GM12891 (cell line): ENCODE measurements at regions not wholly inside any gene's neighbourhood (a gene's known extent, or its start where the extent isn't known, plus 50 kb on each side); places are given as distances from the start of the nearest gene placed in this dataset.

Source experiments
- PAX5 ChIP-seq: IDR thresholded peaks from 2 replicates; pipeline ENCODE4 v1.6.1; 2011; ENCODE audit warnings: low read length, moderate library complexity, mild to moderate bottlenecking; ENCODE audit not compliant: insufficient read depth, severe bottlenecking
- POLR2A ChIP-seq: IDR thresholded peaks from 2 replicates; pipeline ENCODE4 v1.6.1; 2011; ENCODE audit warnings: low read depth, low read length, control low read depth
- POLR2AphosphoS5 ChIP-seq: IDR thresholded peaks from 2 replicates; pipeline ENCODE4 v1.6.1; 2011; ENCODE audit warnings: low read depth, low read length, control low read depth
- POU2F2 ChIP-seq: IDR thresholded peaks from 2 replicates; pipeline ENCODE4 v1.6.1; 2011; ENCODE audit warnings: low read depth, mild to moderate bottlenecking, control low read depth, low read length, moderate library complexity
- SPI1 ChIP-seq: IDR thresholded peaks from 2 replicates; pipeline ENCODE4 v1.6.1; 2011; ENCODE audit warnings: low read depth, low read length, control low read depth
- TAF1 ChIP-seq: IDR thresholded peaks from 2 replicates; pipeline ENCODE4 v1.6.1; 2011; ENCODE audit warnings: low read depth, low read length, control low read depth

GRCh38 chr3:5270666-5271371, 83.3 kb downstream of the EDEM1 start:
- TF ChIP-seq POLR2AphosphoS5 = no peak
- no peak for TF ChIP-seq POLR2A
- TF ChIP-seq TAF1 = no peak
- TF ChIP-seq PAX5 = no peak
- TF ChIP-seq SPI1 = no peak
- TF ChIP-seq POU2F2 = no peak
